ENCODE measurements at regions not wholly inside any gene's neighbourhood (a gene's known extent, or its start where the extent isn't known, plus 50 kb on each side); places are given as distances from the start of the nearest gene placed in this dataset.
"Not testable (repeated sequence)": the region's sequence is repeated elsewhere in the genome, so short reads cannot be mapped to it uniquely, and the experiment has no call there.

GRCh38 chr4:188437535-188437934 is 298.3 kb downstream of the TRIML1 start:
- DNase-seq = no peak

- not testable (repeated sequence) for DNase-seq
These were observed 299.2 kb downstream of the TRIML1 start for GRCh38 chr4:188438391-188438824.

GRCh38 chr4:188439641-188440311 is 300.5 kb downstream of the TRIML1 start:
- DNase-seq = peak; percentile 21

GRCh38 chr4:188444500-188444899 is 305.3 kb downstream of the TRIML1 start:
- no peak for DNase-seq

- DNase-seq = not testable (repeated sequence)
These were observed 309.8 kb downstream of the TRIML1 start for GRCh38 chr4:188448996-188449395.

GRCh38 chr4:188450571-188450970 is 311.3 kb downstream of the TRIML1 start:
- DNase-seq = no peak

GRCh38 chr4:188452097-188452496 is 312.9 kb downstream of the TRIML1 start:
- no peak for DNase-seq

DNA sequence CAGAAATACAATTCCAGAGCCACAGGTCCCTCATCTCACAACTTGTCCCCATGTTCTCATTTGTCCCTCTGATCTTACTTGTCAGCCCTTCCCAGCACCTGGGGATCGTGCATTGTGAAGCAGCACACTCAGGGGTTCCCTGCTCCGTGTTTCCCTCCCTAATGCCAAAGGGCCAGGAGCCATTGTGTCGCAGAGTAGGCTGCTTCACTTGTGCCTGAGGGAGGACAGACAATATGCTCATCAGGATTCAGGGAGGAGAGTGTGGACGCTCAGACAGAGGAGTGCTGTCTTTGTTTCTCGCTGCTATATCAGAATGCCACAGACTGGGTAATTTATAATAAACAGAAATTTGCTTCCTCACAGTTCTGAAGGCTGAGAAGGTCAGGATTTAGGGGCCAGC is 315.3 kb downstream of the TRIML1 start:
- no peak for DNase-seq

DNA sequence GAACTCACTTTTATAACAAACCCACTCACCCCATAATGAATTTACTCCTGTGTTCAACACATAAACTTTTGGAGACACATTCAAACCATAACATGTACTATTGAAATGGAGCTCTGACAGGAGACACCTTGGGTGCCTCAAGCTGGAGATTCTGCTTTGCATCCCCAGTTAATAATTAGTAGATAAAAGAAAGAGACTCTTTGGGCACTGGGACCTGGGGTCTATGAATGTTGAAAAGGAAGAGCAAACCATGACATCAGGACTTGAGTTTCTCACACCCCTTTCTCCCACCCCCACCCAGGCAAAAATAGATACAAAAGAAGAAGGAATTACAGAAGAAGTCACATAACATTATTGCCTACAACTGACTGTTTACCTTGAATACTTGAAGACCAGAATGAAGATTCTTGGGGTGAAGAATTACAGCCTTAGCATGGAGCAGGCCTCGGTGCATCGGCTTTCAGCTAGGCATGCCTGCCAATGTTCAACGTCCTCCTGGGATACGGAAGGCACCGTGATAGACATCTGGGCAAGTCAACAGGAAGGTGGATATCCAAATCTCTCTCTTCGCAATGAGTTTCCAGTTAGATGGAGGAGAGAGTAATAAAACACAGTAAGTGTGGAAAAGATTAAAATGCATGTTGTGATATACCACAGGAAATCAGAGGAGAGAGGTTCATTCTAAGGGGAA is 316.0 kb downstream of the TRIML1 start:
- no peak for DNase-seq

DNA sequence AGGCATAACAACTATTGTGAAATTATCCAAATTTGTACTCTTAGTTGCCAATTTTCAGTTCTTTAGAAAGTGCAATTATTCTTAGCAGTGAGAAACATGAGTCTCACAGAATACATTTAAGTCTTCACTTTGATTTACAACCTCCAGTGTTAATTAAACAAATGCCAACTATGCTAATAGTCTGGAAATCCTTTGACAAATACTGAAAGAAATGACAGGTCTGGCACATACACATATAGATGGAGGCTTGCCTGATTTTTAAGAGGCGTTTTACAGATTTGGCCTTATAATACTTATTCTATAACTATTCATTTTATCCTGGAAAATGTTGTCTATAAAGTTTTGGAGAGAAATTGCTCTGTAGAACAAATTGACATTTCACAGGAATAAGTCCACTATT is 320.1 kb downstream of the TRIML1 start:
- no peak for DNase-seq

GRCh38 chr4:188463909-188464308 is 324.7 kb downstream of the TRIML1 start:
- DNase-seq = no peak

DNA sequence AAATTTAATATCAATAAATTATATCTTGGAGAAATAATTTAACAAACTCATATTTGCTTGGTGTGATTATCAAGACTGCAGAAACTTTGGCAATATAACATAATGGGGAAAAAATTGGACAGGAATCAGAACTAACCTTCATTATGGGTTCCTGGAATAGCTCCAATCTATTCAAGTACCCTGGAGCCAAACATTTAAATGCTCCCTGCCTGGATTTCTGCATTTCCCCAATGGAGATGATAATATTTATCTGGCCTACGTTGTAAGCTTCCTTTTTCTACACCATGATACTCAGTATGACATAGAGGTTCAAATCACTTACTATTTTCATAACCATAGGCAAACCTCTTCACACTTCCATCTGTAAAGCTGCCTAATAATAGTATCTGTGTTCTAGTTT is 326.8 kb downstream of the TRIML1 start:
- DNase-seq = no peak

- no peak for DNase-seq
These were observed 345.0 kb downstream of the TRIML1 start for GRCh38 chr4:188484256-188484655.

DNA sequence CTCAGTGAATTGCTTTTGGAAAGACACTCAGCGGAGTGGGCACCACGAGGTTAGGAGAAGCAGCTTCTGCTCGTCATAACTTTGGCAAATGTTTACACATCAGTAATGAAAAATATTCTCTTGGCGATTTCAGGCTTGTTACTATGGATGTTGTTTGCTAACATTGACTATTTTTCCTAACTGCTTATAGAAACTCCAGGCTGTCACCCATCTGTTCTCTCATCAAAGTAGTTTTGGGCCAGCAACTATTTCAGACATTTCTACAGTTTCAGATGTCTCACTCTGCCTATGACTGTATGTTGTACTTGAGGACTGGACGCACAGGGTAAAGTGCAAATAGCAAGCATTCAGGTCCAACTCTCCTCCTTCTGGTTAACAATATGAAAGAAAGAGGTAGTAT is 346.7 kb downstream of the TRIML1 start:
- DNase-seq = no peak

GRCh38 chr4:188492886-188493285 is 353.6 kb downstream of the TRIML1 start:
- no peak for DNase-seq

GRCh38 chr4:188495169-188495568 is 355.9 kb downstream of the TRIML1 start:
- no peak for DNase-seq

- no peak for DNase-seq
These were observed 372.2 kb downstream of the TRIML1 start for GRCh38 chr4:188511431-188511830.

DNA sequence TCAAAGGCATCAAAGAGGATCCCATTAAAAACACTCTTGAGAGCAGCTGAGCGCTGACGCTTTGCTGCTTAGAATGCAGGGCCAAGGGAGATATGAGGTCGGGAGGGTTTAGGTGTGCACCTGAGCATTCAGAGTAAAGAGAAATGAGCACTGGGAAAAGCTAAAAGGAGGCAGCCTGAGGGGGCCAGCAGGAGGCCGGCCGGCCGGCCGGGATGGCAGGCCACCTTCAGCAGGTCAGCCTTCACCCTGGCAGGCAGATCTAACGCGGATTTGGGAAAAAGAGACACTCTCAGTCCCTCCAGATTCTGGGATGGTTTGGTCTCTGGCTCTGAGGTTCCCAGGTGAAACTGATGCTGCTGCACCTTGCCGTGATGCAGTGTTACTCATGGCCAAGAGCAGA is 393.5 kb downstream of the TRIML1 start:
- no peak for DNase-seq

DNA sequence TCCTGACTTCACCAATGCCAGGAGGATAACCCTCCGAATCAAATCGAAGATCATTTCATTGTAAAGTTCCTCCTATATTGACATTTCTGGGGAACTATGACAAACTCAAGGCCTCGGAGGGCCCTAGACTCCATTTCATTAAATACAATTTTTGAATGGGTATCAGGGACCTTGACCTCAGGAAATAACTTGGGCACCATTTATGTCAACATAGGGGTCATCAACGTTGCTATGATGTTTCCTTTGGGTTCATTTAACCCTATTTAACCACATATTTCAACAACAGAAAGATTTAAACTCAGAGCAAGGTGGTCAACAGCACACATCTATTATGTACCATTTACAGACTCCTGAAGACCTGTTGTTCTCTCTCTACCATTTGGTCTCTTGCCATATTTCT is 395.1 kb downstream of the TRIML1 start:
- no peak for DNase-seq

DNA sequence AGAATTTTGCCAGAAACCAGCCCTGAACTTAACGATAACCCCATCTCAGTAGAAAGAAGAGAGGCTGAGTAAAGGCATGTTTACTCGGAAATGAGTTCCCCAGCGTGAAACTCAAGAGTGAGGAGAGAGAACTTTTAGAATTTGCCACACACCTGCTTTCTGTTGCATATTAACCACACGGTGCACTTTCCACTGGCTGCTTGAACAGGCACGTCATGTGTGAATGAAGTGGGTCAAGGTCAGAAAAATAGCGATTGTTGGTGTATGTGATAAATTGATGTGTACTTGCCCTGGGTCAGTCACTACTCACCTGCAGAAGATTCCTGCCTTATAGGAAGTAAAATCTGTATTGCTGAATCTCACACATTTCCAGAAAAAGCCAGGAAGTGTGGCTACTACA is 395.7 kb downstream of the TRIML1 start:
- DNase-seq = no peak

DNA sequence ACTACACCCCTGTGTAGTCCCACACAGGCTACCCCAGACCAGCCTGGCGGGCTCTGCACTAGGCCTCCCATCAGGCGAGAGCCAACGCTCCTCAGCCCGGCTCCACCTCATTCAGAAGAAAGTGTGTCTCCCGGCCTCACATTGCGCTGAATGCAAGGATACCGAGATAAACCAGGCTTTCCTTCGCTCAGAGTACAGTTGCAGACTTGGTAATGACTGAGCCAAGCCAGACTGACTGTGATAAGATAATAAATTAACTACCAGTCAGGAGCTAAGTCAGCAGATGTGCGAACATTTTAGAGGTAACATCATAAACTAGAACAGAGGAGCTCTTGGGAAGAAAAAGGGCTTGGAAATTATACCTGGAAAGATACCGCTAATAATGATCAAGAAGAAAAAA is 397.6 kb downstream of the TRIML1 start:
- DNase-seq = no peak

DNA sequence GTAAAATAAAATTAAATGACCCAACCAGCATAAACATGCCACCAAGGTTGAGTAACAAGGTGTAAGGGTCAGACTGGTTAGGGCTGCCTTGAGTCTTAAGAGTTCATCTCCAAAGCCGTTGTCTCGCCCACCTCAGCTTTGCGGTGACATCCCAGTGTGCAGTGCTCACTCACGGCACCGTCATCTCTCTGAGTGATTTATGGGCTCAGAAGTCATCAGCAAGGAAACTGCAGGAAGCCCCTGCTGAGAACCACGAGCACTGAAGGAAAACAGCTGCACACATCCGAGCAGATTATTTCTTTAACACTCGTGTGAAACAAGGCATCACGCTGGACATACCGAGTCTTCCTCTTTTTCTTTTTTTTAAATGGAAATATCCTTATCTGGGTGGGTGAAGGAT is 411.1 kb downstream of the TRIML1 start:
- no peak for DNase-seq

GRCh38 chr4:188551156-188551555 is 411.9 kb downstream of the TRIML1 start:
- no peak for DNase-seq

- no peak for DNase-seq
These were observed 413.6 kb downstream of the TRIML1 start for GRCh38 chr4:188552741-188553275.

- DNase-seq = no peak
These were observed 415.2 kb downstream of the TRIML1 start for GRCh38 chr4:188554413-188554812.
